GM12878 (cell line): ENCODE measurements at regions not wholly inside any gene's neighbourhood (a gene's known extent, or its start where the extent isn't known, plus 50 kb on each side); places are given as distances from the start of the nearest gene placed in this dataset.

Experiments
- ATAC-seq: fragments of 200-7000 bp; cut with Tn5 transposase; 3 replicates; pipeline ENCODE4 v1.9.1; 2020; ENCODE audit warnings: mild to moderate bottlenecking, moderate library complexity
- BruUV-seq: library from RNA; stranded (reverse); fragments of 400-500 nt; replicated peaks from 2 replicates; lab custom pipeline; 2021; lab: Mats Ljungman, UMichigan
- CTCF ChIA-PET: fragments of 300-600 bp; sonication (Branson Sonifier 250); formaldehyde crosslinking; extraction: SDS; loops from one replicate; lab custom pipeline; 2021; ENCODE audit warnings: inconsistent platforms; lab: Yijun Ruan, JAX
- POLR2A ChIA-PET: fragments of 350-600 bp; formaldehyde crosslinking; extraction: SDS; loops from one replicate; lab custom pipeline; 2021; ENCODE audit warnings: inconsistent platforms; lab: Charles Lee
- RAD21 ChIA-PET: fragments of 300-600 bp; sonication (Branson Sonifier 250); formaldehyde crosslinking; loops from one replicate; lab custom pipeline; 2023; ENCODE audit warnings: antibody characterized with exemption; ENCODE audit not compliant: unreplicated experiment; lab: Charles Lee
- SMC1A ChIA-PET: fragments of 300-600 bp; sonication (Branson Sonifier 250); formaldehyde crosslinking; loops from one replicate; lab custom pipeline; 2023; ENCODE audit not compliant: unreplicated experiment, uncharacterized antibody; lab: Charles Lee
- DNase-seq: peaks from one replicate; pipeline ENCODE4 v3.0.0-alpha.2; 2011; ENCODE audit warnings: low read depth, low spot score
- FAIRE-seq: peaks from 3 replicates; lab custom pipeline; 2011; peaks lifted over from hg19 to GRCh38; lab: Jason Lieb, UNC
- H2AFZ ChIP-seq: 2 replicates; pipeline ENCODE4 v1.6.0; 2011; ENCODE audit warnings: low read depth, low read length, control low read depth; ENCODE audit not compliant: control insufficient read depth
- H3K27ac ChIP-seq: 2 replicates; pipeline ENCODE4 v1.5.1; 2011; ENCODE audit warnings: control low read depth; ENCODE audit not compliant: control insufficient read depth, insufficient read depth
- H3K27me3 ChIP-seq, 2 experiments: replicated peaks in 1 of 2; 2 replicates each; pipeline versions ENCODE4 v1.6.0 to v1.6.1; 2011; ENCODE audit warnings: low read length in 1 of 2; ENCODE audit not compliant: control insufficient read depth in 2 of 2, insufficient read depth in 2 of 2
- H3K36me3 ChIP-seq, 2 experiments: 2 replicates each; pipeline ENCODE4 v1.5.1; 2011; ENCODE audit warnings: low read length in 1 of 2; ENCODE audit not compliant: control insufficient read depth in 2 of 2, insufficient read depth in 2 of 2
- H3K4me1 ChIP-seq: 2 replicates; pipeline ENCODE4 v1.6.1; 2011; ENCODE audit warnings: mild to moderate bottlenecking, low read length, moderate library complexity, mixed read lengths; ENCODE audit not compliant: control insufficient read depth, insufficient read depth
- H3K4me2 ChIP-seq: 2 replicates; pipeline ENCODE4 v1.6.0; 2011; ENCODE audit warnings: control low read depth; ENCODE audit not compliant: control insufficient read depth, insufficient read depth
- H3K4me3 ChIP-seq: fragments of 200-600 bp; sonication (generic); 2 replicates; pipeline ENCODE4 v1.5.1; 2016
- H3K79me2 ChIP-seq: 2 replicates; pipeline ENCODE4 v1.6.0; 2011; ENCODE audit warnings: low read length; ENCODE audit not compliant: control insufficient read depth, insufficient read depth
- H3K9ac ChIP-seq: 2 replicates; pipeline ENCODE4 v1.8.0; 2011; ENCODE audit warnings: low read length, control low read depth, mixed read lengths; ENCODE audit not compliant: control insufficient read depth, insufficient read depth
- H3K9me3 ChIP-seq: replicated peaks from 3 replicates; pipeline ENCODE4 v1.5.1; 2011; ENCODE audit warnings: mild to moderate bottlenecking, low read length; ENCODE audit not compliant: control insufficient read depth, insufficient read depth
- H4K20me1 ChIP-seq: 2 replicates; pipeline ENCODE4 v1.6.0; 2011; ENCODE audit not compliant: control insufficient read depth, insufficient read depth
- IKZF2 ChIP-seq, 2 experiments: fragments of 450-650 bp; IDR thresholded peaks; 2 replicates each; pipeline ENCODE4 v1.6.1; 2017; ENCODE audit warnings: mild to moderate bottlenecking in 2 of 2, moderate library complexity in 2 of 2
- WGBS: methylation state at CpG from one replicate; pipeline ENCODE4 v1.1.6; 2016; ENCODE audit warnings: low lambda C conversion rate; ENCODE audit not compliant: insufficient replicate concordance, insufficient coverage; ENCODE audit errors: missing lambda C conversion rate; 5-methylcytosine and 5-hydroxymethylcytosine counted together
- in situ Hi-C: fragments of 300-500 bp; cut with MboI; formaldehyde crosslinking; loops from 9 replicates; pipeline ENCODE4 v1.14.3; 2018; ENCODE audit warnings: mixed read lengths
- intact Hi-C: fragments of 100-400 bp; cut with micrococcal nuclease; formaldehyde crosslinking; loops from one replicate; pipeline ENCODE4 v1.14.2; 2022; ENCODE audit not compliant: unreplicated experiment
- TF ChIP-seq, protein P1 (sequence below): fragments of 450-650 bp; IDR thresholded peaks from 2 replicates; pipeline ENCODE4 v1.6.1; 2018; ENCODE audit warnings: borderline replicate concordance, mild to moderate bottlenecking; ENCODE audit not compliant: partially characterized antibody
- TF ChIP-seq, protein P2 (sequence below): fragments of 150-350 bp; IDR thresholded peaks from 2 replicates; pipeline ENCODE4 v1.6.1; 2016; ENCODE audit warnings: low read depth, low read length

DNA sequence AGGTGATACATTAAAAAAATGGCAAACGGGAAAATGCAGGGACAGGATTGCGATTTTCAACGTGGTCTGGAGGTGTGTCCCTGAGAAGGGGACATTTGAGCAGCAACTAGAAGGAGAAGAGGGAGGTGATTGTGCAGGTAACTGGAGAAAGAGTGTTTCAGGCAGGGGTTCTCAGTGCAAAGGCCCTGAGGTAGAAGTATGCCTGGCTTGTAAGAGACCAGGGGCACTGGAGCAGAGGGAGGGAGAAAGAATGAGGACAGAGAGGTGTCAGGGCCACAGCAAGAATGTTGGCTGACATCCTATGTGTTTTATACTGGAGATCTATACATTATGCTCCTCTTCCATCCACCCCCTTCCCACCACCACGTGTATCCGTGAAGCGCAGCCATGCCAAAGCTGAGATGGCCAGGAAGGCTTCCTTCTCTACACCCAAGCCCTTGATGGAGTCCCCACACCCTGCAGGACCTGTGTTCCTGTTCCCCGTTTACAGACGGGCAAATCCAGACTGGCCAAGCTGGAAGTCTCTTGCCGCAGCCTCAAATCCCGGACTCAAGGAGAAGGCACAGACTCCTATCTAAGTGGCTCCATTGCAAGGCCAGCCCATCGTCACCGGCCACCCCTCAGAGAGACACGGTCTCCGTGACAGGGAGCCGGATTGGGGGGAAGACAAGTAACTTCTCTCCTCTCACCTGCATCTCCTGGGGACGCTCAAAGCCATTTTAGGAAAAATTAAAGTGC lies 416.1 kb downstream of the MN1 start:
- Histone ChIP-seq H3K27ac (no peak overlapping the region), H3K9ac (no peak overlapping the region), H3K36me3 (no peaks in the 10 kb centered on the region), H3K79me2 (no peaks in the 10 kb centered on the region), H2AFZ (no peak overlapping the region), H3K27me3 (no peaks in the 10 kb centered on the region; a peak in 2 of 4 replicates), H4K20me1 (no peaks in the 10 kb centered on the region), H3K9me3 (no peaks in the 10 kb centered on the region), H3K4me3 (no peak overlapping the region), H3K4me2 (no peak overlapping the region), H3K4me1 (no peaks in the 10 kb centered on the region)
- no peak for TF ChIP-seq IKZF2 (IDR thresholded peaks at IDR 0.05)
- TF ChIP-seq, protein P1, sequence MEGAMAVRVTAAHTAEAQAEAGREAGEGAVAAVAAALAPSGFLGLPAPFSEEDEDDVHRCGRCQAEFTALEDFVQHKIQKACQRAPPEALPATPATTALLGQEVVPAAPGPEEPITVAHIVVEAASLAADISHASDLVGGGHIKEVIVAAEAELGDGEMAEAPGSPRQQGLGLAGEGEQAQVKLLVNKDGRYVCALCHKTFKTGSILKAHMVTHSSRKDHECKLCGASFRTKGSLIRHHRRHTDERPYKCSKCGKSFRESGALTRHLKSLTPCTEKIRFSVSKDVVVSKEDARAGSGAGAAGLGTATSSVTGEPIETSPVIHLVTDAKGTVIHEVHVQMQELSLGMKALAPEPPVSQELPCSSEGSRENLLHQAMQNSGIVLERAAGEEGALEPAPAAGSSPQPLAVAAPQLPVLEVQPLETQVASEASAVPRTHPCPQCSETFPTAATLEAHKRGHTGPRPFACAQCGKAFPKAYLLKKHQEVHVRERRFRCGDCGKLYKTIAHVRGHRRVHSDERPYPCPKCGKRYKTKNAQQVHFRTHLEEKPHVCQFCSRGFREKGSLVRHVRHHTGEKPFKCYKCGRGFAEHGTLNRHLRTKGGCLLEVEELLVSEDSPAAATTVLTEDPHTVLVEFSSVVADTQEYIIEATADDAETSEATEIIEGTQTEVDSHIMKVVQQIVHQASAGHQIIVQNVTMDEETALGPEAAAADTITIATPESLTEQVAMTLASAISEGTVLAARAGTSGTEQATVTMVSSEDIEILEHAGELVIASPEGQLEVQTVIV, result no peak
- TF ChIP-seq, protein P2, sequence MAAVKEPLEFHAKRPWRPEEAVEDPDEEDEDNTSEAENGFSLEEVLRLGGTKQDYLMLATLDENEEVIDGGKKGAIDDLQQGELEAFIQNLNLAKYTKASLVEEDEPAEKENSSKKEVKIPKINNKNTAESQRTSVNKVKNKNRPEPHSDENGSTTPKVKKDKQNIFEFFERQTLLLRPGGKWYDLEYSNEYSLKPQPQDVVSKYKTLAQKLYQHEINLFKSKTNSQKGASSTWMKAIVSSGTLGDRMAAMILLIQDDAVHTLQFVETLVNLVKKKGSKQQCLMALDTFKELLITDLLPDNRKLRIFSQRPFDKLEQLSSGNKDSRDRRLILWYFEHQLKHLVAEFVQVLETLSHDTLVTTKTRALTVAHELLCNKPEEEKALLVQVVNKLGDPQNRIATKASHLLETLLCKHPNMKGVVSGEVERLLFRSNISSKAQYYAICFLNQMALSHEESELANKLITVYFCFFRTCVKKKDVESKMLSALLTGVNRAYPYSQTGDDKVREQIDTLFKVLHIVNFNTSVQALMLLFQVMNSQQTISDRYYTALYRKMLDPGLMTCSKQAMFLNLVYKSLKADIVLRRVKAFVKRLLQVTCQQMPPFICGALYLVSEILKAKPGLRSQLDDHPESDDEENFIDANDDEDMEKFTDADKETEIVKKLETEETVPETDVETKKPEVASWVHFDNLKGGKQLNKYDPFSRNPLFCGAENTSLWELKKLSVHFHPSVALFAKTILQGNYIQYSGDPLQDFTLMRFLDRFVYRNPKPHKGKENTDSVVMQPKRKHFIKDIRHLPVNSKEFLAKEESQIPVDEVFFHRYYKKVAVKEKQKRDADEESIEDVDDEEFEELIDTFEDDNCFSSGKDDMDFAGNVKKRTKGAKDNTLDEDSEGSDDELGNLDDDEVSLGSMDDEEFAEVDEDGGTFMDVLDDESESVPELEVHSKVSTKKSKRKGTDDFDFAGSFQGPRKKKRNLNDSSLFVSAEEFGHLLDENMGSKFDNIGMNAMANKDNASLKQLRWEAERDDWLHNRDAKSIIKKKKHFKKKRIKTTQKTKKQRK, result no peak
- ATAC-seq (no peak), DNase-seq (no peak), FAIRE-seq (no peak)
- BruUV-seq, result no TSS peak
- CTCF ChIA-PET, result no interaction called here
- intact Hi-C loops (no loop called here), in situ Hi-C loops (no loop called here)
- POLR2A ChIA-PET, result no interaction called here
- WGBS, result 35% methylated on average over 16 of the region's 16 CpGs
- SMC1A ChIA-PET, result no interaction called here
- RAD21 ChIA-PET, result no interaction called here
